Glutamatergic neuron (in vitro differentiated cells): ENCODE measurements at regions not wholly inside any gene's neighbourhood (a gene's known extent, or its start where the extent isn't known, plus 50 kb on each side); places are given as distances from the start of the nearest gene placed in this dataset.

Experiments used
- DNase-seq: peaks from one replicate; pipeline ENCODE4 v3.0.0; 2022
- H3K27ac Mint-ChIP-seq: one replicate; pipeline ENCODE4 v1.8.0; 2020; ENCODE audit warnings: mild to moderate bottlenecking, mixed read lengths, inconsistent platforms; ENCODE audit not compliant: unreplicated experiment
- H3K27me3 Mint-ChIP-seq: one replicate; pipeline ENCODE4 v1.8.0; 2020; ENCODE audit warnings: mild to moderate bottlenecking, moderate library complexity, mixed read lengths, inconsistent platforms; ENCODE audit not compliant: unreplicated experiment
- H3K36me3 Mint-ChIP-seq: one replicate; pipeline ENCODE4 v1.8.0; 2020; ENCODE audit warnings: mild to moderate bottlenecking, mixed read lengths, inconsistent platforms; ENCODE audit not compliant: unreplicated experiment
- H3K4me1 Mint-ChIP-seq: one replicate; pipeline ENCODE4 v1.8.0; 2020; ENCODE audit warnings: mild to moderate bottlenecking, low read depth, mixed read lengths, inconsistent platforms; ENCODE audit not compliant: unreplicated experiment
- H3K4me3 Mint-ChIP-seq: one replicate; pipeline ENCODE4 v1.8.0; 2020; ENCODE audit warnings: mild to moderate bottlenecking, mixed read lengths, inconsistent platforms; ENCODE audit not compliant: unreplicated experiment
- H3K9me3 Mint-ChIP-seq: one replicate; pipeline ENCODE4 v1.8.0; 2020; ENCODE audit warnings: mild to moderate bottlenecking, moderate library complexity, mixed read lengths, inconsistent platforms; ENCODE audit not compliant: unreplicated experiment
- CTCF ChIP-seq: fragments of 200-600 bp; sonication (generic); IDR thresholded peaks from one replicate; pipeline ENCODE4 v1.5.0; 2021; ENCODE audit not compliant: partially characterized antibody, unreplicated experiment

- DNase-seq, result no peak
- no peak for TF ChIP-seq CTCF
- Mint-ChIP-seq H3K27me3 (peaks cover 1% of the 10 kb centered on the region), H3K4me1 (no peaks in the 10 kb centered on the region), H3K4me3 (no peak overlapping the region), H3K36me3 (no peaks in the 10 kb centered on the region), H3K9me3 (no peaks in the 10 kb centered on the region), H3K27ac (no peak overlapping the region)
These were observed 101.4 kb upstream of the NPY2R start for GRCh38 chr4:155107059-155107458.

GRCh38 chr4:155114790-155115189 lies 93.6 kb upstream of the NPY2R start:
- Mint-ChIP-seq H3K4me1 (no peaks in the 10 kb centered on the region), H3K27ac (no peak overlapping the region), H3K9me3 (peaks cover 3% of the 10 kb centered on the region), H3K27me3 (peaks cover 4% of the 10 kb centered on the region), H3K4me3 (no peak overlapping the region), H3K36me3 (peaks cover 9% of the 10 kb centered on the region)
- TF ChIP-seq CTCF, result no peak
- DNase-seq, result no peak

GRCh38 chr4:155119006-155119405 lies 89.4 kb upstream of the NPY2R start:
- no peak for TF ChIP-seq CTCF
- no peak overlapping the region for H3K27ac Mint-ChIP-seq
- peaks cover 3% of the 10 kb centered on the region for H3K9me3 Mint-ChIP-seq
- H3K4me3 Mint-ChIP-seq, result no peak overlapping the region
- H3K36me3 Mint-ChIP-seq, result no peaks in the 10 kb centered on the region
- H3K27me3 Mint-ChIP-seq, result peaks cover 2% of the 10 kb centered on the region
- DNase-seq, result no peak
- no peaks in the 10 kb centered on the region for H3K4me1 Mint-ChIP-seq

GRCh38 chr4:155120536-155120935 lies 87.9 kb upstream of the NPY2R start:
- Mint-ChIP-seq H3K9me3 (peaks cover 3% of the 10 kb centered on the region), H3K27ac (no peak overlapping the region), H3K36me3 (no peaks in the 10 kb centered on the region), H3K27me3 (peaks cover 2% of the 10 kb centered on the region), H3K4me1 (no peaks in the 10 kb centered on the region), H3K4me3 (no peak overlapping the region)
- DNase-seq, result no peak
- no peak for TF ChIP-seq CTCF

- DNase-seq, result no peak
- no peak overlapping the region for H3K27ac Mint-ChIP-seq
- no peak overlapping the region for H3K4me3 Mint-ChIP-seq
- peaks cover 2% of the 10 kb centered on the region for H3K27me3 Mint-ChIP-seq
- H3K36me3 Mint-ChIP-seq, result no peaks in the 10 kb centered on the region
- H3K9me3 Mint-ChIP-seq, result peaks cover 3% of the 10 kb centered on the region
- no peak for TF ChIP-seq CTCF
- no peaks in the 10 kb centered on the region for H3K4me1 Mint-ChIP-seq
These were observed 86.1 kb upstream of the NPY2R start for GRCh38 chr4:155122382-155122781.
